GM12872 (cell line): ENCODE measurements at regions not wholly inside any gene's neighbourhood (a gene's known extent, or its start where the extent isn't known, plus 50 kb on each side); places are given as distances from the start of the nearest gene placed in this dataset.

Source experiments
- TF ChIP-seq, protein P1 (sequence below): IDR thresholded peaks from 3 replicates; pipeline ENCODE4 v1.5.1; 2011; ENCODE audit warnings: low read depth, mild to moderate bottlenecking, low read length, moderate library complexity; ENCODE audit not compliant: insufficient read depth

DNA sequence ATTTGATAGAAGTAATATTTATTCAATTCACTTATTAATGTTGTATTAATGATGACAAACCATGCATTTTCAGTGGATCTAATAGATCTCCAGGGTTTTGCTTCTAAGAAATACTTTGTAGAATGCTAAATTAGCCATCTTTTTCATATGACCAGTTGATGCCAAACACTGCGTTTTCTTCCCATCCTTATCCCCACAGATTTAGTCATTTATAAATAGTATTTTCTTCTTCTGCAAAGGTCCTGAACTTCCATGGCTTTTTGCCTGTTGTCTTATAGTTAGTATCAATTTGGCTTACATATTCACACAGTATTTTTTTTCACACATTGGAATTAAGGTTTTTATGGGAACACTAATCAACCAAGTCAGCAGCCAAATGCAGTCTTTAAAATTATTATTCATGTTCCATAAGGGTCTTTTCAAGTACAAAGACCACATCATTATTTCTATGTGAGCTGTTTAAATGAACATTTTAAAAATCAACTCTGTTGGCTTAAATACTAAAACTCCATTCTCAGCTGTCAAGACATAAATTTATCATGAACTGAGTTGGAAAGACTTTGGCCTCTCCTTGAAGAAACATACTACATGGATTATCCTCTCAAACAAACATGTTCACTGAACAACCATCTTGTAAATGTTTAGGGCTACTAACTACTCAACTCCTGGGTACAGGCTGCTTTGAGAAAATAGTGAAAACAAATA is 1278.4 kb upstream of the FLRT2 start:
- TF ChIP-seq, protein P1, sequence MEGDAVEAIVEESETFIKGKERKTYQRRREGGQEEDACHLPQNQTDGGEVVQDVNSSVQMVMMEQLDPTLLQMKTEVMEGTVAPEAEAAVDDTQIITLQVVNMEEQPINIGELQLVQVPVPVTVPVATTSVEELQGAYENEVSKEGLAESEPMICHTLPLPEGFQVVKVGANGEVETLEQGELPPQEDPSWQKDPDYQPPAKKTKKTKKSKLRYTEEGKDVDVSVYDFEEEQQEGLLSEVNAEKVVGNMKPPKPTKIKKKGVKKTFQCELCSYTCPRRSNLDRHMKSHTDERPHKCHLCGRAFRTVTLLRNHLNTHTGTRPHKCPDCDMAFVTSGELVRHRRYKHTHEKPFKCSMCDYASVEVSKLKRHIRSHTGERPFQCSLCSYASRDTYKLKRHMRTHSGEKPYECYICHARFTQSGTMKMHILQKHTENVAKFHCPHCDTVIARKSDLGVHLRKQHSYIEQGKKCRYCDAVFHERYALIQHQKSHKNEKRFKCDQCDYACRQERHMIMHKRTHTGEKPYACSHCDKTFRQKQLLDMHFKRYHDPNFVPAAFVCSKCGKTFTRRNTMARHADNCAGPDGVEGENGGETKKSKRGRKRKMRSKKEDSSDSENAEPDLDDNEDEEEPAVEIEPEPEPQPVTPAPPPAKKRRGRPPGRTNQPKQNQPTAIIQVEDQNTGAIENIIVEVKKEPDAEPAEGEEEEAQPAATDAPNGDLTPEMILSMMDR: no peak

DNA sequence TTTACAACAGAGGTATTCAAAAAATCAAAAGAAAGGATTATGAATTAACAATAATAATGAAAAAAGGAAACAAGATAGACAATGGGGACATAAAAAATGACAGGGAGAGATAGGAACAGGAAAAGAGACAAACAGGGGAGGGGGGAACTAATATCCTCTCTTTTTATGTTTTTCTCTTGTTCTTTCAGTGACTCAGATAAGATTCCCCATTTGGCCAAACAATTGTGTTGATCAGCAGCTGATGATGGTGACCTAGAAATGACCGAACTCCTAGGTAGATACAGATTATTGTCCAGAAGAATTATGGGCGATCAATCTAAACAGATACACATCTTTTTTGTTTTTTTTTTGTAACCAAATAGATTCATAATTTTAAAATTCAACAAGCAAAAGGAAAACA is 1277.2 kb upstream of the FLRT2 start:
- TF ChIP-seq, protein P1: no peak

DNA sequence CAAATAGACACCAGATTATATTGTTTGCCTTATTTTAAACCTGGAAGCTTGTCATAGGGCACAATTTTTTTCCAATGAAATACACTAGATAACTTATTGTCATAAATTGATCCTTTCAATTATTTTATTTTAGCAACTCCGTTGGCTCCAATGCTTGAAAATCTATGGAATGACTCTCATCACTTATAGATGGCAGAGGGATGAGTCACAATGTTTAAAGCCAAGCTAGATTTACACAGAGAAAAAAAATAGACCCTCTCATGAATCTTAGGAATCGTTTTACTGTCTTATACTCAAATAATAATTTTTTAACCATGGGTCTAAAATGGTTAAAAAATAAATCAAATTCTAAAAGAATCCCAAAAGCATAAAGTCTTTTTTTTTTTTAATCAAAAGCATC is 1276.6 kb upstream of the FLRT2 start:
- TF ChIP-seq, protein P1: no peak

DNA sequence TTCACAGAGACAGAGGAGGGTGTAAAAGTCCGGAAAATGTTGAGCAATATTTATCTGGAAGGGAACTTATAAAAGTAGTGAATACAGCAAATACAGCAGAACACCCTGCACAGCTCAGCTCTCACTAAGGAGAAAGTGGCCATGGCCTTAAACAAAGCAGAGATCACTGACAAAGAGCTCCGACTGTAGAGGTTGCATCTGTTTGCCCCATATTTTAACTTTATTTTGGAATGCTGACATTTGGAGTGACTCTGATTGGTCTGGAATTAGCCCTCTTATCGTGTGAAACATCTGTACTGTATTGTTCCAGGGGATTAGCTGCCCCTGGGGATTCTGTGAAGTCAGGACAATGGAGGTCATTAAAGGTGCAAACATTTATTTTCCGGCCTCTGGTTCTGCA is 1275.7 kb upstream of the FLRT2 start:
- TF ChIP-seq, protein P1: no peak

DNA sequence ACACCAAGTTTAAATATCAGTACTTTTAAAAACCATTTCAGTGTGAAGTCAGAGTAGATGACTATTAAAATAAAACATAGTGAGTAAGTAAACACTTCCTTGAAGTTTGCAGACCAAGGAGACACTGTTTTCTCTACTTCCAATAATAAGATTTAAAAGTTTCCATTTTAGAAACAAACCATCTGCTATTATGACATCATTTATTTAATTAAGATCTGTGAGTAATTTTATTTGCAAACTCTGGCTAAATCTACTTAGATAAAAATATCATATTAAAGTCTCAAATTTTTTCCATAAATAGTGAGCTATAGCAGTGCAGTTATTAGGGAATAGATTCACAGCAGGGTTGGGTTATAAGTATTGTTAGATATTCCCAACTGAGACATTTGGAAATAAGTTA is 1267.0 kb upstream of the FLRT2 start:
- TF ChIP-seq, protein P1: no peak

DNA sequence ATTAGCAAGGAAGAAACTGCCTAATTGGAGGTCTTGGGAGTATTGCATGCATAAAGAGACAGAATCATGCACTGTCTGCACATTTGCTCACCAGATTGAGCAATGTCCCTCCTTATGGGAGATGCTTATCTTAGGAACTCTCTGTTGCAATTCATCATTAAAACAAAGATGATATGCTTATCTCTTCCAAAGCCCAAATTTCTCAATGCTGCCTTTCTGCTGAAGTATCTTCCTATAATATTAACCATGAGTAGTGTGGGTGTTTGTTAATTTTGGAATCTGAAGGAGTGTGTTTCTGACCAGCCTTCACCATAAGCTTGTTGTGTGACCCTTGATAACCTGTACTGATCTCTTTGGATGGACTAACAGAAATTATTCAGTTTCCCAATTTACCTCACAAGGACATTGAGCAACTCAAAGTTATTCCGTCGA is 1257.6 kb upstream of the FLRT2 start:
- TF ChIP-seq, protein P1: no peak

DNA sequence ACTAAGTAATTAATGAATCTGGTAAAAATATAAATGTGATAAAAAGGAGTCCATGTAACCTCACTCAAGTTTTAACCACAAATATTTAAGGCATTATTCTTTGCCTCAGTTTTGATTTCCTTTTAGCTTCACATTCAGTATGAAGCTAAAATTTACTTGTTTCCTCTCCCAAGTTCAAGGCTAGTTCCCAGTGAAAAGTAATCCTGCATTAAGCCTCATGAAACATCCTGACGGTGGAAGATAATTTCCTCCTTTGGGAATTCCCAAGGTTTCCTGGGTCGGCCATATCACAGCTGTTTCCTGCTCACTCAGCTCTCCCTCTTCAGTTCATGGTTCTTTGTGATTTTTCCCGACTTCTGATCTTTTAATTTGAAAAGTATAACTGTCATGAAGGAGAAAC is 1256.8 kb upstream of the FLRT2 start:
- TF ChIP-seq, protein P1: no peak

DNA sequence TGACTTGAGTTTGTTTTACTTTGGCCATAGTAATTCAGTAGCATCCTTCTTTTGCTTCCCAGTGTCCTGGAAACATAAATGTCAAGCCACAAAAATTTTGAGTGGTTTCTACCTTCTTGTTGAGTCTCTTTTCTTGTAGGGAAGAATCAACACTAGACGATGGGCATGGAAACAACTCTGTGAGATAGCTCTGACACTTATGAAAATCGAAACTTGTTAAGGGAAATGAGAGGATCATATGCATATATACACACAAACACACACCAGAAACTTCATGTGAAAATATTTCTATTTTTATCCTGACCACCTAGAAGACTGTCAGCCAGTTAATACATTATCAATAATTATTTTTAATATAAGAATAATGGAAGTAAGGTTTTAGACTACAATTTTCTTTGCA is 1247.3 kb upstream of the FLRT2 start:
- TF ChIP-seq, protein P1: no peak
